Fibroblast of skin of left quadriceps (primary cell): ENCODE measurements at regions not wholly inside any gene's neighbourhood (a gene's known extent, or its start where the extent isn't known, plus 50 kb on each side); places are given as distances from the start of the nearest gene placed in this dataset.
"Not testable (repeated sequence)": the region's sequence is repeated elsewhere in the genome, so short reads cannot be mapped to it uniquely, and the experiment has no call there.

Source experiments
- DNase-seq, 2 experiments: peaks; one replicate each; pipeline ENCODE4 v3.0.0-alpha.2; 2013; ENCODE audit warnings: low read depth in 2 of 2

DNA sequence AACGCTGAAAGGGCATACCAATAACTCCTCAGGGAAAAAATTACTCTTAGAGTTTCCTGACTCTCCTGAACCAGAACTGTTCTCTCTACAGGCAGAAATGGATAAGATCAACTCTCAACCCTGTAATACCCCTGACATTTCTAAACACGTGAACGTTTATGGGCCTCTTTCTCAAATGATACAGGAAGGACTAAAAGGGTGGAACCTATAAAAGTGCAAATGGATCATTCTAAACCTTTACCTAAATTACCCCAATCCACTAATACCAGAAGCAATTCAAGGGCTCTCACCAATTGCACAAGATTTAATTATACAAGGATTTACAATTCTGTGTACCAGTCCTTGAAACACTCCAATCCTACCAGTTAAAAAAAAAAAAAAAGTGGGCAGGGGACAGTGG is 98.0 kb upstream of the FAM174B start:
- DNase-seq: no peak

- DNase-seq: no peak
Observed at GRCh38 chr15:92763459-92763858, 107.9 kb upstream of the FAM174B start.

DNA sequence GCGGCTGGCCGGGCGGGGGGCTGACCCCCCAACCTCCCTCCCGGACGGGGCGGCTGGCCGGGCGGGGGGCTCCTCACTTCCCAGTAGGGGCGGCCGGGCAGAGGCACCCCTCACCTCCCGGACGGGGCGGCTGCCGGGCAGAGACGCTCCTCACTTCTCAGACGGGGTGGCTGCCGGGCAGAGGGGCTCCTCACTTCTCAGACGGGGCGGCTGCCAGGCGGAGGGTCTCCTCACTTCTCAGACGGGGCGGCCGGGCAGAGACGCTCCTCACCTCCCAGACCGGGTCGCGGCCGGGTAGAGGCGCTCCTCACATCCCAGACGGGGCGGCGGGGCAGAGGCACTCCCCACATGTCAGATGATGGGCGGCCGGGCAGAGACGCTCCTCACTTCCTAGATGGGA is 112.6 kb upstream of the FAM174B start:
- DNase-seq: not testable (repeated sequence)

DNA sequence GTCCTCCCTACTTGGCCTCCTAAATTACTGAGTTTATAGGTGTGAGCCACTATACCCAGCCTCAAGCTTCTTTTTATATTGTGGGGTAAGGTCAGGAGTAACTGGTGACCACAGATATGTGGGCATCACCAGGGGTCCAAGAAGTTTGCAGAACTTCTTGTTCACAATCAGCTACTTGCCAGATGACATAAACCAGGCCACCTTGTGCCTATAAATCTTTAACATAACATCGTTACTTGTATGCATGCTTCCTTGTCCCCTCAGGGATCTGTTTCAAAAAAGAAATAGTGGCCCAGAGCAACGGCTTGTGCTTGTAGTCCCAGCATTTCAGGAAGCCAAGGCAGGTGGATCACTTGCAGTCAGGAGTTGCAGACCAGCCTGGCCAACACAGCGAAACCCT is 115.1 kb upstream of the FAM174B start:
- DNase-seq: no peak

- DNase-seq: no peak
Observed at GRCh38 chr15:92772061-92772460, 116.5 kb upstream of the FAM174B start.

DNA sequence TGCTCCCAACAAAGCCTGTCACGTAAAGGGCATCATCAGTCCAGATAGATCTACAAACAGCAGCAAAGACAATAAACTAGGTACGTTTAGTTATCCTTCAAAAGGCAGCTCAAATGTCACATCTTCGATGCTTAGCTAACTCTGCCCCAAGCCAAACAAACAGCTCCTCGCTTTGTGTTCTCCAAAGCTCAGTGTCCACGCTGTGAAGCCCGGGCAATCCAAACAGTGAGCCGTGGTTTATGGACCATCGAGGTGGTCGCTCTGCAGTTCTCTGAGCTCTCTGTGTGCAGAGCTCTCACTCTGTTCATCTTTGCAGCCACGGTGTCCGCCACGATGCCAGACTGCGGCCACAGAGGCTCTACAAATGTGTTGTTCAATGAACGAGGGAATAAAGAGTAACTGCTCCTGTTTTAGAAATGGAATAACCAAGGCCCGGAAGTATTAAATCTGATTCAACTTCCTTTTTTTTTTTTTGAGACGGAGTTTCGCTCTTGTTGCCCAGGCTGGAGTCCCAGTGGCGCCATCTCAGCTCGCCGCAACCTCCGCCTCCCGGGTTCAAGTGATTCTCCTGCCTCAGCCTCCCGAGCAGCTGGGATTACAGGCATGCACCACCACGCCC is 117.2 kb upstream of the FAM174B start:
- DNase-seq: no peak

- DNase-seq: no peak
Observed at GRCh38 chr15:92773340-92773739, 117.8 kb upstream of the FAM174B start.

- DNase-seq: no peak
Observed at GRCh38 chr15:92779874-92780273, 120.2 kb upstream of the CHD2 start.

DNA sequence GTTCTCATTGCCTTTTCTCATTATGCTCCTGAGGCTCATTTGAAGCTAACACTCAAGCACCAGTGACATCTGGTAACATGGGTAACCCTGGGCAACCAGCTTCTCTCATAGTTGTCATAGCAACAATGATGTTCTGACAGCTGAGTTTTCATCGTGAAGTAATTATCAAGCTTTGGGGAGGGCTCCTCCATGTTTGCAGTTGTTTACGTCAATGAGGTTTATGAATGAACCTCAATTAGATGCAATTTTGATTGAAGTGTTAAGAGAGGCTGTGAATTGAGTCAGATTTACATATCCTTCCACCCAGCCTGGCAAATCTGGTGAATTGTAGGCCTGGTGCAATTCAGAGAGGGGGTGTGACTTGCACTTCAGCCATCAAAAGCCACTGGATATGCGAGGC is 119.3 kb upstream of the CHD2 start:
- DNase-seq: no peak

- no peak for DNase-seq
Observed at GRCh38 chr15:92781925-92782453, 118.1 kb upstream of the CHD2 start.

- DNase-seq: no peak
Observed at GRCh38 chr15:92787116-92787515, 113.0 kb upstream of the CHD2 start.

GRCh38 chr15:92788196-92788595 is 111.9 kb upstream of the CHD2 start:
- no peak for DNase-seq

DNA sequence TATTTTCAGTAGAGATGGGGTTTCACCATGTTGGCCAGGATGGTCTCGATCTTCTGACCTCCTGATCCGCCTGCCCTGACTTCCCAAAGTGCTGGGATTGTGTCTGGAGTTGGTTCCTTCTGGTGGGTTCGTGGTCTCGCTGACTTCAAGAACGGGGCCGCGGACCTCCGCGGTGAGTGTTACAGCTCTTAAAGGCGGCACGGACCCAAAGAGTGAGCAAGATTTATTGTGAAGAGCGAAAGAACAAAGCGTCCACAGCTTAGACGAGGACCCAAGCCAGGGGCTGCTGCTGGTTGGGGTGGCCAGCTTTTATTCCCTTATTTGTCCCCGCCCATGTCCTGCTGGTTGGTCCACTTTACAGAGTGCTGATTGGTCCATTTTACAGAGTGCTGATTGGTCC is 111.3 kb upstream of the CHD2 start:
- DNase-seq: not testable (repeated sequence)

DNA sequence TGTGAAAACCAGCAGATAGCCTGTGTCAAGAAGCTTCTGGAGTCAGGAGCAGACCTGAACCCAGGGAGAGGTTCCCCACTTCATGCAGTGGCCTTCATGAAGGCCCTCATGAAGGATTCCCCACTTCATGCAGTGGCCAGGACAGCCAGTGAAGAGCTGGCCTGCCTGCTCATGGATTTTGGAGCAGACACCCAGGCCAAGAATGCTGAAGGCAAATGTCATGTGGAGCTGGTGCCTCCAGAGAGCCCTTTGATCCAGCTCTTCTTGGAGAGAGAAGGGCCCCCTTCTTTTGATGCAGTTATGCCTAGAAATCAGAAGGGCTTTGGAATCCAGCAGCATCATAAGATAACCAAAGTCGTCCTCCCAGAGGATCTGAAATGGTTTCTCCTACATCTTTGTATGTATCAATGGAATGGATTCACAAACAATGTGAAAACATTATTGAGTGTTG is 103.9 kb upstream of the CHD2 start:
- DNase-seq: no peak

DNA sequence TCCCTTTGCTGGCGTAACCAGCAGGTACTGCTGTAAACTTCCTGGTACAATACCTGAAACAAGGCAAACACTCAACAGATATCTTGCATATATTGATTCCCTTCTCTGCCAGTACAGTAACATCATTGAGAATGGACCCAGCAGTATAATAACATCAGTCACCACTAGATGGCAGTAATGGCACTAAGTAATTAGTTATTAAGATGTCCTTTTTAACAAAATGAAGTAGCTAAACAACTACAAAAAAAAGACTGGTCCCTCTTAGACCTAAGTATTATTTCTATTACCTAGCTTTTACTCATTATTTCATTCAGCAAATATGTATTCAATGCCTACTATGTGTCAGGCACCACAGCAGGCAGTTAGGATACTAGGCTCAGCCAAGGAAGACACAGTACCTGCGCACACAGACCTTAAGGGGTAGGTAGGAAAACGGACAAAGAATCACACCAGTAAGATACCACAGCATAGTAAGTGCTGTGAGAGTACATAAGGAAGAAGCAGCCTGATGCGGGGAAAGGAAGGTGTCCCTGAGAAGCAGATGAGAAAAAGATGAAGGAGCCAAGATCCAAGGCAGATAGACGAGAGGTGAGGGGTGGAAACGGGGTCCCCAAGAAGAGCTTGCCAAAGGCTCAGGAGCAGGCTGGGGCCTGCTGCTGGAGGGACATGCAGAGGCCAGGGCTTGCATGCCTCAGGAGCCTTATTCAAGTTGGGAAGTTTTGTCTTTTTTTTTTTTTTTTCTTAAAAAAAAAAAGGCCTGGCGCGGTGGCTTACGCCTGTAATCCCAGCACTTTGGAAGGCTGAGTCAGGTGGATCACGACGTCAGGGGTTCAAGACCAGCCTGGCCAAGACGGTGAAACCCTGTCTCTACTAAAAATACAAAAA is 102.7 kb upstream of the CHD2 start:
- DNase-seq: peak; percentile 63 to 68

GRCh38 chr15:92800013-92800412 is 100.1 kb upstream of the CHD2 start:
- DNase-seq: no peak

- DNase-seq: not testable (repeated sequence)
Observed at GRCh38 chr15:92800416-92801055, 99.6 kb upstream of the CHD2 start.

- peak; percentile 84 to 85 for DNase-seq
Observed at GRCh38 chr15:92801056-92801773, 98.9 kb upstream of the CHD2 start.

GRCh38 chr15:92801774-92802464 is 98.2 kb upstream of the CHD2 start:
- peak; percentile 92 to 93 for DNase-seq

DNA sequence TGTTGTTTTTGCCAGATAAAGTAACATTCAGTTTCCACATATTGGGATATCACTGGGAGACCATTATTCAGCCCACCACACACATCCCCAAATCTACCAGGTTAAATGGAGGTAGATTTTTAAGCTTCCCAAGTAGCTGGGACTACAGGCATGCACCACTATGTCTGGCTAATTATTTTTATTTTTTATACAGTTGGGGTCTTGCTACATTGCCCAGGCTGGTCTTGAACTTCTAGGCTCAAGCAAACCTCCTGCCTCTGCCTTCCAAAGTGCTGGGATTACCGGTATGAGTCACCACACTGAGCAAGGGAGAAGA is 96.6 kb upstream of the CHD2 start:
- no peak for DNase-seq

- peak; percentile 100 for DNase-seq
Observed at GRCh38 chr15:92803852-92804609, 96.1 kb upstream of the CHD2 start.
